SU-DHL-6 (cell line): ENCODE measurements at regions not wholly inside any gene's neighbourhood (a gene's known extent, or its start where the extent isn't known, plus 50 kb on each side); places are given as distances from the start of the nearest gene placed in this dataset.

Source experiments
- H2AFZ ChIP-seq: fragments of 200-600 bp; sonication (generic); 2 replicates; pipeline ENCODE4 v1.6.1; 2014; ENCODE audit warnings: low read depth, mild to moderate bottlenecking, moderate library complexity, mixed read lengths, antibody characterized with exemption, low read length; ENCODE audit not compliant: severe bottlenecking
- H3F3A ChIP-seq: fragments of 200-600 bp; shearing (Covaris generic); 2 replicates; pipeline ENCODE4 v1.6.0; 2016; ENCODE audit warnings: antibody characterized with exemption, mild to moderate bottlenecking; ENCODE audit not compliant: insufficient read depth
- H3K27ac ChIP-seq: fragments of 200-600 bp; sonication (generic); 2 replicates; pipeline ENCODE4 v1.5.1; 2016; ENCODE audit warnings: low read depth, mild to moderate bottlenecking, low read length, moderate library complexity, mixed read lengths
- H3K27me3 ChIP-seq: fragments of 200-600 bp; sonication (generic), shearing (Covaris generic); 2 replicates; pipeline ENCODE4 v1.6.0; 2014; ENCODE audit warnings: mild to moderate bottlenecking, low read length
- H3K36me3 ChIP-seq: fragments of 200-600 bp; sonication (generic); 2 replicates; pipeline ENCODE4 v1.6.1; 2014; ENCODE audit warnings: mild to moderate bottlenecking, low read length, mixed read lengths
- H3K4me2 ChIP-seq: fragments of 300-600, 200-600 bp; shearing (Covaris generic), sonication (generic); 2 replicates; pipeline ENCODE4 v1.6.0; 2014; ENCODE audit warnings: low read length, low read depth, mild to moderate bottlenecking; ENCODE audit not compliant: poor library complexity, severe bottlenecking
- H3K4me3 ChIP-seq: fragments of 200-600 bp; sonication (generic); 2 replicates; pipeline ENCODE4 v1.5.1; 2014; ENCODE audit warnings: antibody characterized with exemption, low read length, mild to moderate bottlenecking, mixed read lengths; ENCODE audit not compliant: insufficient read depth, poor library complexity, severe bottlenecking
- H3K79me2 ChIP-seq: fragments of 200-600 bp; sonication (generic); 2 replicates; pipeline ENCODE4 v1.6.1; 2014; ENCODE audit warnings: mild to moderate bottlenecking, low read length, moderate library complexity; ENCODE audit not compliant: insufficient read depth
- H3K9ac ChIP-seq: fragments of 200-600 bp; sonication (generic); 2 replicates; pipeline ENCODE4 v1.7.0; 2014; ENCODE audit warnings: mild to moderate bottlenecking, low read length
- H3K9me2 ChIP-seq: fragments of 200-600 bp; sonication (generic); replicated peaks from 2 replicates; pipeline ENCODE4 v1.6.1; 2014; ENCODE audit warnings: low read length; ENCODE audit not compliant: insufficient read depth
- H3K9me3 ChIP-seq: fragments of 200-600 bp; sonication (generic); 2 replicates; pipeline ENCODE4 v1.6.1; 2014; ENCODE audit warnings: low read length, mixed read lengths; ENCODE audit not compliant: insufficient read depth
- H4K20me1 ChIP-seq: fragments of 200-600 bp; sonication (generic); 2 replicates; pipeline ENCODE4 v1.6.1; 2014; ENCODE audit warnings: low read depth, mild to moderate bottlenecking, antibody characterized with exemption, low read length, moderate library complexity, mixed read lengths
- CTCF ChIP-seq: fragments of 200-600 bp; sonication (generic); IDR thresholded peaks from one replicate; pipeline ENCODE4 v1.5.1; 2017; ENCODE audit warnings: antibody characterized with exemption, mild to moderate bottlenecking, low read length, moderate library complexity; ENCODE audit not compliant: insufficient read depth, poor library complexity, severe bottlenecking
- EZH2phosphoT487 ChIP-seq: fragments of 200-600 bp; sonication (generic), shearing (Covaris generic); conservative IDR thresholded peaks from 2 replicates; pipeline ENCODE4 v1.6.1; 2018; ENCODE audit warnings: mild to moderate bottlenecking, antibody characterized with exemption, low read length, moderate library complexity, mixed read lengths

GRCh38 chr13:44237276-44237767 lies 136.3 kb upstream of the SERP2 start:
- Histone ChIP-seq H3K4me2 (no peak overlapping the region), H3K27ac (no peak overlapping the region), H3K9me2 (no peaks in the 10 kb centered on the region), H3K4me3 (no peak overlapping the region), H3K9ac (no peak overlapping the region), H2AFZ (no peak overlapping the region), H3F3A (no peaks in the 10 kb centered on the region), H3K9me3 (no peaks in the 10 kb centered on the region), H3K36me3 (no peaks in the 10 kb centered on the region), H3K79me2 (no peaks in the 10 kb centered on the region), H4K20me1 (no peaks in the 10 kb centered on the region), H3K27me3 (no peaks in the 10 kb centered on the region)
- TF ChIP-seq EZH2phosphoT487: no peak
- no peak for TF ChIP-seq CTCF

GRCh38 chr13:44237881-44238421 lies 135.7 kb upstream of the SERP2 start:
- no peak overlapping the region for H3K4me2 ChIP-seq

DNA sequence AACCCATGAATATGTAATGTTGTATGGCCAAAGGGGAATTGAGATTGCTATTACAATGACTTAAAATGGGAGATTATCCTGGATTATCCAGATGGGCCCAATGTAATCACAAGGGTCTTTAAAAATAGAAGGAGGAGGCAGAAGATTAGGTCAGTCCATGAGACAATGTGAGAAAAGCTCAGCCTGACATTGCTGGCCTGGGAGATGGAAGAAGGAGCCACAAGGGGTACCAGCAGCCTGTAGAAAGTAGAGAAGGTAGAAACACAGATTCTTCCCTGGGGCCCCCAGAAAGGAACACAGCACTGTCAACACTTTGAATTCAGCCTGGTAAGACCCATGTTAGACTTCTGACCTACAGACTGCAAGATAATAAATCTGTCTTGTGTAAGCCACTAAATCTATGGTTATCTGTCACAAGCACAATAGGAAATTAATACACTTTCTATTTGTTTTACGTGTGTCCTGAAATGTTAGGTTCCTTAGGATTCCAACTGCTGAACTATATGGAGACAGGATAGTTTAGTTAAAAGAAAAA lies 132.9 kb upstream of the SERP2 start:
- no peaks in the 10 kb centered on the region for H3K9me2 ChIP-seq
- no peak overlapping the region for H3K9ac ChIP-seq
- H3K27ac ChIP-seq: no peak overlapping the region

More at GRCh38 chr13:44237881-44238421, 135.7 kb upstream of the SERP2 start:
- H3K9me3 ChIP-seq: no peaks in the 10 kb centered on the region
- no peaks in the 10 kb centered on the region for H3K27me3 ChIP-seq
- no peaks in the 10 kb centered on the region for H3K79me2 ChIP-seq
- no peak overlapping the region for H2AFZ ChIP-seq
- H3K4me3 ChIP-seq: no peak overlapping the region
- H3F3A ChIP-seq: no peaks in the 10 kb centered on the region
- no peak overlapping the region for H3K27ac ChIP-seq
- H3K9ac ChIP-seq: no peak overlapping the region
- no peak for TF ChIP-seq CTCF
- TF ChIP-seq EZH2phosphoT487: no peak
- H4K20me1 ChIP-seq: no peaks in the 10 kb centered on the region
- H3K36me3 ChIP-seq: no peaks in the 10 kb centered on the region
- H3K9me2 ChIP-seq: no peaks in the 10 kb centered on the region

More for the DNA sequence above, 132.9 kb upstream of the SERP2 start:
- no peaks in the 10 kb centered on the region for H4K20me1 ChIP-seq
- no peaks in the 10 kb centered on the region for H3K9me3 ChIP-seq
- no peak overlapping the region for H3K4me3 ChIP-seq
- H3K27me3 ChIP-seq: no peaks in the 10 kb centered on the region
- H3K79me2 ChIP-seq: no peaks in the 10 kb centered on the region
- no peak overlapping the region for H3K4me2 ChIP-seq
- no peak for TF ChIP-seq CTCF
- TF ChIP-seq EZH2phosphoT487: no peak
- H3K36me3 ChIP-seq: no peaks in the 10 kb centered on the region
- no peak overlapping the region for H2AFZ ChIP-seq
- no peaks in the 10 kb centered on the region for H3F3A ChIP-seq
